GM13977 (cell line): ENCODE measurements at regions not wholly inside any gene's neighbourhood (a gene's known extent, or its start where the extent isn't known, plus 50 kb on each side); places are given as distances from the start of the nearest gene placed in this dataset.

Experiments used
- DNase-seq: peaks from one replicate; pipeline ENCODE4 v3.0.0; 2012; ENCODE audit warnings: low spot score
- CTCF ChIP-seq: IDR thresholded peaks from 2 replicates; pipeline ENCODE4 v1.5.1; 2012; ENCODE audit warnings: mild to moderate bottlenecking, control low read depth; ENCODE audit not compliant: insufficient read depth; ENCODE audit errors: extremely low read depth, missing control alignments
- in situ Hi-C: fragments of 300-500 bp; cut with MboI; formaldehyde crosslinking; loops from one replicate; pipeline ENCODE4 v1.12.0; 2022; ENCODE audit warnings: low sequenced_read_pairs, low pct_unique_long_range_greater_than_20kb, mixed read lengths, inconsistent platforms; ENCODE audit not compliant: unreplicated experiment

- DNase-seq, result no peak
- no peak for TF ChIP-seq CTCF
- in situ Hi-C loops, result no loop called here
Observed at GRCh38 chrX:26871967-26872366, 591.2 kb downstream of the PPP4R3C start.

GRCh38 chrX:26851981-26852380 lies 611.2 kb downstream of the PPP4R3C start:
- no peak for DNase-seq
- in situ Hi-C loops, result no loop called here
- peak; percentile 34 for TF ChIP-seq CTCF

- in situ Hi-C loops, result no loop called here
- TF ChIP-seq CTCF, result no peak
- DNase-seq, result no peak
Observed at GRCh38 chrX:26848511-26848910, 614.6 kb downstream of the PPP4R3C start.

- DNase-seq, result no peak
- TF ChIP-seq CTCF, result no peak
- in situ Hi-C loops, result no loop called here
Observed at GRCh38 chrX:26845056-26845455, 618.1 kb downstream of the PPP4R3C start.

GRCh38 chrX:26822448-26822847 lies 606.5 kb downstream of the MAGEB5 start:
- TF ChIP-seq CTCF, result no peak
- DNase-seq, result no peak
- in situ Hi-C loops, result no loop called here

GRCh38 chrX:26789751-26790150 lies 573.8 kb downstream of the MAGEB5 start:
- DNase-seq, result no peak
- TF ChIP-seq CTCF, result no peak
- in situ Hi-C loops, result loop anchor here (25.0 kb wide), 1 partner anchor 398 kb away; no protein-coding TSS in a partner anchor
